ENCODE measurements at regions not wholly inside any gene's neighbourhood (a gene's known extent, or its start where the extent isn't known, plus 50 kb on each side); places are given as distances from the start of the nearest gene placed in this dataset.

GRCh38 chr2:128665113-128665512 is 346.4 kb upstream of the HS6ST1 start:
- 51% methylated on average over 3 of the region's 4 CpGs for WGBS (ENCODE audit: low lambda C conversion rate)
- Histone ChIP-seq H3K4me3 (ENCODE audit: low read depth in 2 of 2, low read length in 1 of 2) (no peak overlapping the region), H3K27me3 (ENCODE audit: insufficient read depth) (no peaks in the 10 kb centered on the region), H4K20me1 (ENCODE audit: insufficient read depth) (no peaks in the 10 kb centered on the region), H3K9me2 (no peaks in the 10 kb centered on the region), H3K79me2 (ENCODE audit: insufficient read depth) (no peaks in the 10 kb centered on the region), H3K9ac (no peak overlapping the region), H3K9me3 (no peaks in the 10 kb centered on the region), H3K4me2 (no peak overlapping the region), H3K4me1 (ENCODE audit: control insufficient read depth in 1 of 2, insufficient read depth in 2 of 2, low read depth in 1 of 2, low read length in 1 of 2) (no peaks in the 10 kb centered on the region), H3F3A (replicated peaks; ENCODE audit: insufficient read depth) (no peaks in the 10 kb centered on the region), H2AFZ (ENCODE audit: low read depth) (no peak overlapping the region), H3K36me3 (replicated peaks in 1 of 2; ENCODE audit: control insufficient read depth in 1 of 2, insufficient read depth in 2 of 2, low read length in 1 of 2) (no peaks in the 10 kb centered on the region), H3K27ac (ENCODE audit: low read depth in 2 of 2, low read length in 1 of 2) (no peak overlapping the region)
- ChIA-PET CTCF (no interaction called here), POLR2A (no interaction called here)
- TF ChIP-seq TCF12 (IDR thresholded peaks at IDR 0.05) (no peak), FOSL2 (IDR thresholded peaks at IDR 0.05; ENCODE audit: borderline replicate concordance, low read depth) (no peak), SIN3A (IDR thresholded peaks at IDR 0.05; ENCODE audit: borderline replicate concordance, low read depth, low read length) (no peak)
- no peak for DNase-seq

- Histone ChIP-seq H3K79me2 (ENCODE audit: insufficient read depth) (no peaks in the 10 kb centered on the region), H3K27me3 (ENCODE audit: insufficient read depth) (no peaks in the 10 kb centered on the region), H3K4me3 (ENCODE audit: low read depth in 2 of 2, low read length in 1 of 2) (no peak overlapping the region), H3K4me1 (ENCODE audit: control insufficient read depth in 1 of 2, insufficient read depth in 2 of 2, low read depth in 1 of 2, low read length in 1 of 2) (no peaks in the 10 kb centered on the region), H3K9ac (no peak overlapping the region), H3K36me3 (replicated peaks in 1 of 2; ENCODE audit: control insufficient read depth in 1 of 2, insufficient read depth in 2 of 2, low read length in 1 of 2) (no peaks in the 10 kb centered on the region), H3K9me2 (no peaks in the 10 kb centered on the region), H3F3A (replicated peaks; ENCODE audit: insufficient read depth) (no peaks in the 10 kb centered on the region), H3K27ac (ENCODE audit: low read depth in 2 of 2, low read length in 1 of 2) (no peak overlapping the region), H3K9me3 (no peaks in the 10 kb centered on the region), H4K20me1 (ENCODE audit: insufficient read depth) (no peaks in the 10 kb centered on the region), H2AFZ (ENCODE audit: low read depth) (no peak overlapping the region), H3K4me2 (no peak overlapping the region)
- TF ChIP-seq RAD21 (IDR thresholded peaks at IDR 0.05; ENCODE audit: low read length) (no peak), IRF3 (IDR thresholded peaks at IDR 0.05; ENCODE audit: low read depth, low read length) (no peak), TEAD4 (IDR thresholded peaks at IDR 0.05; ENCODE audit: borderline replicate concordance, insufficient read depth) (no peak), FOSL2 (IDR thresholded peaks at IDR 0.05; ENCODE audit: borderline replicate concordance, low read depth) (no peak), SIN3A (IDR thresholded peaks at IDR 0.05; ENCODE audit: borderline replicate concordance, low read depth, low read length) (no peak), SMC3 (IDR thresholded peaks at IDR 0.05; ENCODE audit: low read depth, low read length) (no peak), RFX5 (IDR thresholded peaks at IDR 0.05; ENCODE audit: low read length) (no peak), MEF2A (IDR thresholded peaks at IDR 0.05; ENCODE audit: borderline replicate concordance, low read depth) (no peak), REST (IDR thresholded peaks at IDR 0.05; ENCODE audit: low read depth, low read length) (no peak)
- POLR2A ChIA-PET: no interaction called here
- DNase-seq: no peak
- CTCF ChIA-PET: no interaction called here
- 50% methylated on average over 6 of the region's 6 CpGs for WGBS (ENCODE audit: low lambda C conversion rate)
These were observed 347.9 kb upstream of the HS6ST1 start for GRCh38 chr2:128666596-128666995.

Measured in SK-N-SH (cell line).